ENCODE measurements at regions not wholly inside any gene's neighbourhood (a gene's known extent, or its start where the extent isn't known, plus 50 kb on each side); places are given as distances from the start of the nearest gene placed in this dataset.
A peak's percentile ranks its signal among the peaks of the same experiment; 100 is the strongest.
"Not testable (repeated sequence)": the region's sequence is repeated elsewhere in the genome, so short reads cannot be mapped to it uniquely, and the experiment has no call there.

DNA sequence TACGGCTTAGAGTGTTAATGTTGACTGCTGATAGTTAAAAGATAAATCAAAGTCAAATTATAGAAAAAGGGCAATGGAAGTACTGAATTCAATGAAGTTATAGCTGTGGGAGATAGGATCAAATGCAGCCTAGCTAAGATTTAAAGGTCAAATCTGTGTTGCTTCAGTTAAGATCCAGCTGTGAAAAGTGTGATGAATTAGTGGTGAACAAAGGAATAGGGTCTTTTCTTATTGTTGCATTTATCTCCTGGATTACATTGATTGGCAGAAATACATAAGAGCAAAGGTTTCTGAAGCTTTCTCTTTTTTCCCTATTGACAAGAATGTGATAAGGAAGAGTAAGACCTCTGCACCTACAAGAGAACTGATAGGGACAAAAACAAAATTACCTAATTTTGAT is 1234.6 kb upstream of the ADGRL2 start:
- no peak for DNase-seq

DNA sequence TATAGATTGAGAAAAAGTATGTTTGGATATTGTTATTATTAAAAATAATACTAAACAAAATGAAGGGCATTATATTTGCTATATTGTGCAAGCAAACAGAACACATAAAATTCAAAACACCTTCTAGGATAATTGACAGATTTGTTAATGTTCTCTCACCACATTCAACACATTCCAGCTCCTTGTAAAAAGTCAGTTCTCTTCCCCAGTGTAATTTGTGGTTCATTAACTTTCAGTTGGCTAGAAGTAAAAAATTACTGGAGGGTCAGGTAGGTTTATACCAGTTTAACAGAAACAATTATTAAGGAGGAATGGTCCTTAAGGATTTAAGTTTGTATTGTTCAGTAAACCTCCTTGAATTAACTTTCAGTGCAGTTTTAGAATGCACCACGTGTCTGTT is 1235.3 kb upstream of the ADGRL2 start:
- no peak for DNase-seq

DNA sequence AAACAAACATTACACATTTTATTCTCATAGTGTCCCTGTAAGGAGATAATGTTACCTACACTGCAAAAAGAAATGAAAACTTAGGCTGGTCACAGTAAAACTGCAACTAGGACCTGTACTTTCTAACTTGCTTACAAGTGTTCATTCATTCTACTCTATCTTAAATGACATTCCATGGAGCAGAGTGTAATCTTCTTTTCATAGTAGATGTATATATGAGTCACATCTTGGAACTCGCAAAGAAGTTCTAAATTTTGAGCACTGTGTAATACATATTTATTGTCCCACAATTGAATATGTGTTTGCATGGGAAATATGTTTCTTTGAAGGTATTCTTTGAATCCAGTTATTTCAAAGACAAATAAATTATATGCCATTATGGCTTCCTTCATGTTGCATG is 1258.5 kb upstream of the ADGRL2 start:
- DNase-seq: peak; percentile 34

DNA sequence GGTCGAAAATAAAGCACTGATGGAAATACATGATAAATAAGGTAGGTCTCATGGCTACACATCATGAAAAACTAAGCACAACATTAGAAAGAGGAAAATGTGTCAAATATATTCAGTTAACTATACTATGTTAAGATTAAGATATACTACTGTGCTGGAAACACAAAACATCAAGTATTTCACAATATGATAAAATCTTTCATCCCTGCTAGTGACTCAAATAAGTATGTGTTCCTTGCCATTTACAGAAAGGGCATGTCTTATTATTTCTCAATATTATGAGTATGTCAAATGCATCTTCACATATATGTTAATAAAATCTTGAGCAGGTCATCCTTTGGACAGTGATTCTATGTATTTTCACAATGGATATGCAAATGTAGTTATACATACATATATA is 1260.1 kb upstream of the ADGRL2 start:
- no peak for DNase-seq

DNA sequence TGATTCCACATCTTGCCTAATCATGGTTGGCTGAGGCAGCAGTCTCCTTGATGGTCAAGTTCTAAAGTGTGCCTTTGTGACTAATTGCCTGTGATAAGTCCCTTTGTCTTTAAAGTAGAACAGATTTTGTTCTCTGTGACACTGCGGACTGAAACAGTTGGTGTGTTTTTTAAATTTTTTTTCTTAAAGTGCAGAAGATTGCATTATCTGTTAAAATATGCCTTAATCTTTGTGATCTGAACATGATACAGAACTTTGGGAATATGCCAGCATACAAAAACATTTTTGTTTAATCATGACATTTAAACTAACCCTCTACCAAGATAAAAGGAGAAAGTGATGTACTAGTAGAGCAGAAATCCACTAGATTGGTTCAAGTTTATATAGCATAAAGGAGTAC is 1260.6 kb upstream of the ADGRL2 start:
- DNase-seq: no peak

DNA sequence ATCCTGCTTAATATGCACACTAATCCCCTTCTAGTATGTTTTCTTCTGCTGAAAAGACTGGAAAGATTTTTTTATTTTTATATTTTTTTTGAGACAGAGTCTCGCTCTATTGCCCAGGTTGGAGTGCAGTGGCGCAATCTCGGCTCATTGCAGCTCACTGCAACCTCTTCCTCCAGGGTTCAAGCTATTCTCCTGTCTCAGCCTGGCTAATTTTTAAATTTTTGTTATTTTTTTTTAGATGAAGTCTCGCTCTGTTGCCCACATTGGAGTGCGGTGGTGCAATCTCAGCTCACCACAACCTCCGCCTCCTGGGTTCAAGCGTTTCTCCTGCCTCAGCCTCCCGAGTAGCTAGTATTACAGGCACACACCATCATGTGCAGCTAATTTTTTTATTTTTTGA is 1261.4 kb upstream of the ADGRL2 start:
- not testable (repeated sequence) for DNase-seq

DNA sequence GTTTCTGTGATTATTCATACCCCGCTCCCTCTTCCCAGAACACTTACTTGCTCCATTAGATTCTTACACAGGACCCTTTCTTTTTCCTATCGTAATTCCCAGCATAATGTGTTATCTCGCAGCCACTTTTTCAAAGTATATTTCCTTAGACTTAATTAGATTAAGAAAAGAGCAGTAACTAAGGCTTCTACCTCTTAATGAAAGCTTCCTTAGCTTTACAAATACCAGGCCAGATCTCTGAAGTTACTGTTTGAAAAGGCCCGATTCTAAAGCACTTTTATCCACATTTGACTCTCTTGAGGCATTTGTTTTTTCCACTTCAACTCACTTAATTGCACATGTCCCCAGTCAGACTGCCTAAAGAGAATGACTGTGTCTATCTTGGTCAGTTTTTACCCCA is 1264.3 kb upstream of the ADGRL2 start:
- DNase-seq: no peak

DNA sequence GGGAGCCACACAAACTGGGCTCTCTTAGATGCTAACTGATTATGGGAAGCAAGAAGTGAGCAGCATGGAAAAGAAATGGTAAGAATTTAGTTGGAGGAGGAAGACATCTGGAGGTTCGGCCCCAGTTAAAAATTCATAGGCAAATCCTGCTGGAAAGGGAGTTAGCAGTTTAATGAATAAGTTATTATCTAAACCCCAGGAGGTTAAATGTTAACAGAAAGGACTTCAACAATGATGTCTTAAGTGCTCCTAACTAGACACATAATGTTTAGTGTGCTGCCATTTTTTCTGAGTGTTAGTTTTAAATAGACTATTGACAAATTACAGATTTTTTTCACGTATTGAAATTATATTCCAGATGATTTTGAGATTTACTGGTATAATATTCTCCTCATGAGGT is 1265.3 kb upstream of the ADGRL2 start:
- no peak for DNase-seq

DNA sequence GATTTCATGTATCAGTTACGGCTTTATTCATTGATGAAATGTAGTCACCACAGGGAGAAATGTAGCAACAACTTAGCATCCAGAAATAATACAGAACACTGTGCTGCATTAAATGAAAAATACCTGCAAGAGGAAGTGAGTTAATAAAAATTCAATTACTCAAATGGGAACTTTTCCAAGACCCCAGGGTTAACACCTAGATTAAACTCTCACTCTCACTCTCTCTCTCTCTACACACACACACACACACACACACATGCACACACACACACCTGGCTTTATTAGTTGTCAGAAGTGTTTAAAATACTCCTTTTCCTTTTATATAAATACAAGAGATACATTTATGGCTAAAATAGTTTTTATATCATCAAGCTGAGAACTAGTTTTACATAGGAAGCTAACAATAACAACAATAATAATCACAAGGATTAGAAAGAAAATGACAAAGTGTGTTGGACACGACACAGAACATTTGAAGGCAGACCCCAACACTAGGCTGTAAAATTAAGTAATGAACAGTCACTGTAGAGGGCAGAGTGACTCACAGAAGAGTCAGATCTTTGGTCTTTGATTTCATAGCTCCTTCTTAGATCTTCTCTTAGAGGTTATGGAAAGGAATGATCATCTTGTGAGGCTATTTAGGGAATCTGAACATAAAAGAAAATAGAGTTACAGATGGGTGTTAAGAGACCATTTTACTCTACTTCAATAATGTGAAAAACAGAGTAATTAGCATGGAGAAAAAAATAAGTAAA is 1266.0 kb upstream of the ADGRL2 start:
- DNase-seq: peak; percentile 33

DNA sequence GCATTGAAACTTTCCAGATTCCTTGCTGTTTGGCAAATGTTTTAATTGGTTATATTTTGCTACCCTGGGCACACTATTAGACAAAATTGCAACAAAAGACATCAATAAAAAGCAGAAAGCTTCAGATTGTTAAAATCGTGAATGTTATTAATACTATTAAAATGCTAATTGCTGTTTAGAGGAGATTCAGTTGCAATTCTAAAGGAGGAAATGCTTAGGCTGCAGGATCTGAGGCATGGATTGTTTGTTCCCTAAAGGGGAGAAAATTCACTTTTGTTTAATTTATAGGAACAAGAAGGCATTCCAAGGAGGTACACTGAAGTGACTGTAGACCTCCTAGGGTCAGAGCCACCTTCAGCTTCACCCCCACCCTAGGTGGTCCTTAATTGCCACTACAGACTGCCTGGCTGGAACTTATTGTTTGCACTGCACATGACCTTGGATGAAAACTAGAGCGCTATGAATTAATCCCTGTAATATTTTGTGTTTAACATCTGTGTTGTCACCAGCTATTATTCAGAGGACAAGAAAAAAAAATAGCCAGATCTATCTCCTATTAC is 1266.9 kb upstream of the ADGRL2 start:
- DNase-seq: no peak

DNA sequence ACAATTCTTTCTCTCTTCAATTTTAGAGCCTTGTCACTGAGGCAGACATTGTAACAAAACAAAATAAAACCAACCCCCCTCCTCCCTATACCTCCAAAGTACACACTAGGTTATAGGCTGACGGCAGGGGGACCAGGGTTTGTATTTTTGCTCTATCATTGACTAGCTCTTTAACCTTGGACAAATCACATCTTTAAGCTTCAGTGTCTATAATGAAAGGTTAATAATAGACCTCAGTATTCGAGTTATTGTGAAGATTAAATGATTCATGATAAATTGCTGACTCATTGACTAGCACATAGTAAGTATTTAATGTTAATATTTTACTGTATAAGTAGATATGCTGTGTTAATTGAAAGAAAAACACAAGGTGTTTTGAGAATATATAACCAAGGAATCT is 1267.6 kb upstream of the ADGRL2 start:
- DNase-seq: no peak

DNA sequence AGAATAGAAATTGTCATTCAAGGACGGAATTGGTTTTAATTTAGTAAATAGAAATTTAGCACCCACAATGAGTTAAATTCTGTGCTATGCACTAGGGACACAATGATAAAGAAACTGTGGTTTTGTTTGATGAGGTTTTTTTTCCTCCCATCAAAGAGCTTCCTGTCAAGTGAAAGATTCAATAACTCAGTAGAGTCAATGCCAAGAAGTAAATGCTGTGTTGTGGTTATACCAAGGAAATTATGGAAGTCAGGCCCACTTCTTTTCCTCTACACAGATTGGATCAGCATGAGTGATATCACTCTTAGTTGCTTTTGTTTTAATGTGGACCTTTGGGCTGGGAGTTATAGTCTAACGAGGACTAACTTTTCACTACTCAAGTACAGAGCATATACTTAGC is 1269.6 kb upstream of the ADGRL2 start:
- DNase-seq: peak; percentile 3

DNA sequence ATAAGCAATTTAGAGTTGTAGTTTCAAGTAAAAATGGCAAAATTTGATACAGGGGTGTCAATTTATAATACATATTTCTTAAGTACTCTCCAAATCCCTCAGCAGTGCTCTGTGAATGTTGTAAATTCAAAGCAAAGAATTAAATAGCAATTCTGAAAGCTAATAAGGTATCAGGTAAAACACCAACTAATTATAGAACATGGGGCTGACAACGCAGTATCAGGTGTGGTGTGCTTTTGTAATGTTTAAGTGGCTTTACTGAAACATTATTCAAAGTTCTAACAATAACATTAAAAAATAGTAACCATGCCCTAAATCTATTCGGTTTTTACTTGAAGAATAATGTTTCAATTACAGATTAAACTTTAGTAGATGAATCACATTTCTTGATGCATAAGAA is 1271.2 kb upstream of the ADGRL2 start:
- DNase-seq: no peak

DNA sequence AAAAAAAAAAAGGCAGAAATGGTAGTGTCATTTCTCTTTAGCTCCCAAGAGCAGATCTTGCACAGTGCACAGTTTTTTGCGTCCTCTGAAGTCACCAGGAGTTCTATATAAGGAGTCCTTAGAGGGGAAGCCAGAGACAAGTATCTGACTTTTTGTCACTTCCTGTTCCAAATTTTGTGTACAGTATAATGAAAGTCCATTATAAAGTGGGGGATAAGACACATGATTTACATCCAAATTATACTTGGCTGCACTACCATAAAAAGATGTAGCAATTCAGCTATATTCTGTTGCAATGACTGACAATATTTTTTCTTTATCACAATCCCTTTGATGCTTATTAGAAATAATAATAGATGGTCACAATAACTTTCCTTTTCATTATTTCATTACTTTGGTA is 1276.9 kb upstream of the ADGRL2 start:
- DNase-seq: no peak

DNA sequence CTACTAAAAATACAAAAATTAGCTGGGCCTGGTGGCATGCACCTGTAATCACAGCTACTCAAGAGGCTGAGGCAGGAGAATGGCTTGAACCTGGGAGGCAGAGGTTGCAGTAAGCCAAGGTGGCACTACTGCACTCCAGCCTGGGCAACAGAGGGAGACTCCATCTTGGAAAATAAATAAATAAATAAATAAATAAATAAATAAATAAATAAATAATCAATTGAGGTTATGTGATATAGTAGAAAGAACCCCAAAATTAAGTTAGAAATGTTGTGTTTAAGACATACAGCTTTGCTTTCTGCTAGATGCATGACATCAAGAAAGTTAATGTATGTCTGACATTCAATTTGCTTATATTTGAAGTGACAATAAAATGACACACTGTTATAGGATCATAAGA is 1277.7 kb upstream of the ADGRL2 start:
- not testable (repeated sequence) for DNase-seq

DNA sequence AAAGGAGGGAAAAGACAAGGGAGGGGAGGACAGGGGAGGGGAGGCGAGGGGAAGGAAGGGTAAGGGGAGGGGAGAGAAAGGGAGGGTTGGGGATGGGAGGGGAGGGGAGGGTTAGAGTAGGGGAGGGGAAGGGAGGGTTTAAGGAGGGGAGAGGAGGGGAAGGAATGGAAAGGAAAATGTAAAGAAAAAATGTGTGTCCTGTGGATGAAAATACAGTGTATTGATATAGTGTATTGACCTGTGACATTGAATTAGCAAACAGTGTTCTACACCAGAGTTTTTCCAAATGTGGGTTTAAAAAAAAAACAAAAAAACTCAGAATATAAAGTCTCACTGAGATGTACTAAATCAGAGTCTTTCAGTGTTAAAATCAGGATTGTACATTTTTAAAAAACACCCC is 1279.8 kb upstream of the ADGRL2 start:
- no peak for DNase-seq

DNA sequence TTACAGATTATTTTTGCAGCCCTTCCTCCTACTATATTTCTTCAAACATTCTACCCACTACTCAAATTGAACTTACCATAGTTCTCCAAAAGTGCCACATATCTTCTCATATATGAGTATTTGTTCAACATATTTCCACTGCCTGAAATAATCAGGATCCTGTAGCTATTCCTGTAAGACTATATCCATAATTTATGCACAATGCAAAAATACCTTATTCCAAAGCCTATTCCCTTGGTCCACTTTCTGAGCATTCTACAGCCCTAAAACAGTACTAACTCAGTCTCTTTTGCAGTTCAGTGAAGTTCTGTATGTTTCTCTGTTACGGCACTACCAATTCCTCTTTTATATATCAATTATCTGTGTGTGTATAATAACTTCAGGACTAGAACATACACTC is 1283.7 kb upstream of the ADGRL2 start:
- no peak for DNase-seq

DNA sequence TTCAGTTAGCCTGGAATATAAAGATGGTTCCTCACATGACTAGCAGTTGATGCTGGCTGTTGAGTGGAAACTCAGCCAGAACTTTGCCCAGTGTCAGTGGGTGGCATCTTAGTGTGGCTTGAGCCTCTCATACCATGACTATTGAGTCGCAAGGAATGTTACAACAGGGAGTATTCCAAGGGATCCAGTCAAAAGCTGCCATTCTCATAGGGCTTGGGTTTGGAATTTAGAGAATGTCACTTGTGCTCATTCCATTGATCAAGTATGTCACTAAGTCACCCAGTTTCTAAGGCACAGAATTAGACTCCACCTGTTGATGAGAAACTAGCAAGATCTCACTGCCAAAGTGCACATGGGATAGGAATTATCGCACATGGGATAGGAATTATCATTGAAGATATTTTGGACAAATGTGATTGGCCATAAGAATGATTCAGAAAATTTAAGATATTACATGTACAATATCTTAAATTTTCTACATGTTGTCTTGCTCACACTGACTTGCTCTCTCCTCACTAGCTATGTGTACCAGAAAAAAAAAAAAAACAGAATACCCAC is 1290.7 kb upstream of the ADGRL2 start:
- no peak for DNase-seq

DNA sequence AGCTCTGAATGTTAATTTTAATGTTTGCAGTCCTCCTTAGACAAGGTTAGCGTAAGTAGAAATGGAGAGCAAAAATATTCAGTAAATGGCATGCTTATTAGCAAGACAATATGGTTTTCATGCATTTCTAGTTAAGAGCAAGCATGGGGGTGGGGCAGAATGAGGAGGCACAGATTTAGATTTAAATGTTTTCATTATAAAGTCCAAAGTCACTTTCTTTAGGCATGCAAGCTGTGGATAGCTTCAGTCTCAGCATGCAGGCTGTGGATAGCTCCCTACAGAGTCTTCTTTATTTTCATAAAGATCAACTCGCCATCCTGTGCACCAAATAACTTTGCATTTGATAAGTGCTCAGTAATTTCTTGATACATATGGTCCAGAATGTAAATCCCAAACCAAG is 1294.5 kb upstream of the ADGRL2 start:
- no peak for DNase-seq

DNA sequence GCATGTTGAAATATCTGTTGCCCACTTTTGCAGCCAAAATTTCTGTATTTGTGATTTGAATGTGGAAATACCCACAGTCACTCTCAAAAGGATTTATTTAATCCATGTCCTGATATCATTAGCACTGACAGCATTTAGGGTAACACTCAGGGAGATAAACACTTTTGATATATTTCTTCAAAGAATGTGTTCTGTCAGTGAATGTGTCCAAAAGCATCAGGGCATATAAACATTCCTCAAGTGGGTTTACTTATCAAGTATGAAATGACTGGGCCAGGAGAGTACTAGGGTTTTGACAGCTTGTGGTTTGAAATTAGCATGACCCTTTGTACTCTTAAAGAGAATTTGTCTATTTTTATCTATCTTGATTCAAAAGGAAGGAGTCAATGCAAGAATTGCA is 1302.1 kb upstream of the ADGRL2 start:
- no peak for DNase-seq

DNA sequence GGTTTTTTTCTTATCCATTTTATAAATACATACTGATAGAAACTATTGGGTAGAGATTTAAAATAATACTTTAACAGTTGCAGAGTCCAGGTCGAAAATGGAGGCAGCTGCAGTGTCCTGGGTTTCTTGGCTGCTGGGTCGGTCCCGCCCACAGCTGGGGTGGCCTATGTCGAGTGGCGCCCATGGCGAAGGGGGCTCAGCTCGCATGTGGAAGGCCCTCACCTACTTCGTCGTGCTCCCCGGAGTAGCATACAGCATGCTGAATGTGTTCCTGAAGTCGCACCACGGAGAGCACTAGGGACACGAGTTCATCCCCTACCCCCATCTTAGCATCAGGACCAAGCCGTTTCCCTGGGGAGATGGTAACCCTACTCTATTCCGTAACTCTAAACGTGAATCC is 1304.9 kb upstream of the ADGRL2 start:
- DNase-seq: no peak

DNA sequence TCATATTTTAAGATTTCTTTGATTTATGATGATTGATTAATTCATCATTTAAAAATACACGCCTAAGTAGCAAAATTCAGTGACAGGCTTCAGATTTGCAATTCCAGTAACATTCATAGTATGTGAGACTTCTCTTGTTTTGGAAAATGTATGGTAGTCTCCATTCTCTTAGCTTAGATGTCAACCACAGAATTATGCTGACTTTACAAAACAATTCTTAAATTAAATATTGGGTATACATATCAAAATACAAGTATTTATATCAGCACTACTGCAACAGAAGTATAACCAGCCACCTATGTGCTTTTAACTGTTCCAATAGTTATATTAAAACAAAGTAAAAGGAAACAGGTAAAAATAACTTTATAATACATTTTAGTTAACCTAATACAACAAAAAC is 1328.6 kb upstream of the ADGRL2 start:
- DNase-seq: no peak

DNA sequence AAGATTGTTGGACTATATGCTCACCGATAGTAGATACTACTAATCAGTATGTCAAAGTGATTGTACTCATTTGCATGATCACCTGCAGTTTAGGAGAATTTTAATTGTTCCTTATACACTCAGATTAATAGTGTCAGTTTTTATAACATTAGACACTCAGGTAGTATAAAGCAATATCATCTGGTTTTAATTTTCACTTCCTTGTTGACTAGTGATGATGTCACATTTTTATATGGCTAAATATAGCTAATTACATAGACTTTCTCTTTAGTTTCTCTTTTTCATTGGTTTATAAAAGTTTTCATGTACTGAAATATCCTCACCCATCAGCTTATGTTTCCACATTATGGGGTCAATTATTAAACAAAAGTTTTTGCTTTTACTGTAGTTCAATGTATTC is 1332.4 kb upstream of the ADGRL2 start:
- no peak for DNase-seq

DNA sequence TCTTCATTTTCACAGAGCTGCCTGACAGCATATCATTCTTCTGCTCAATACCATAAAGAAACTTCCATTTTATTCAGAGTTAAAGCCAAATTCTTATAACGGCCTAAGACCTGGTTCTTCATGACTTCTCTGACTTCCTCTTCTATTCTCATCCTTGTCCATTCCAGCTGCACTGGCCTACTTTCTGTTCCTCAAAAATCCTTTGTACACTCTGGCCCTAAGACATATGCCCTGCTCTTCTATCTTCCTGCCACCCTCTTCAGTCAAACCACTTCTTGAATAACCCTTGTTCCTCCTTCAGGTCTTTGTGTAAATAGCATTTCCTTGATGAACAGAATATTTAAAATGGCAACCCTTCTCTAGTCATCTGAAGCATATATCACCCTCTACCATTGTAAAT is 1338.7 kb upstream of the ADGRL2 start:
- DNase-seq: no peak

DNA sequence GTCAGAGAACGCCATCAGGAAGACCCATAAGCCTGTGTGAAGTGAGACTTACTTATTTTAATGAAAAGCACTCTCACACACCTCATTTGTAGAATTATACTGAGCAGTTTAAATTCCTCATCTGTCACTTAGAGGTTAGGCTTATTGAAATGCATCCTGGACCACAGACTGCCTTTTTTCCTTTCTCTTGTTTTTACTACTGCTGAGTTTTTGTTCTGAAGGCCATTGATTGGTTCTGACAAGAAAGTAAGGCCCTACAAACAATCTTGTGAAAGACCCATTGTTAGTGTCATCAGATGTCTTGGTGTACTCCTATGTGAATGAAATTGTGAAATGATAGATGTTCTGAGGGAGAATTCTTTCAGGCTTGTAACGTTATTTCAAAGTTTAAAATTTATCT is 1343.3 kb upstream of the ADGRL2 start:
- no peak for DNase-seq

Data from fibroblast of skin of right quadriceps (primary cell).